IMR-90 (cell line): ENCODE measurements at regions not wholly inside any gene's neighbourhood (a gene's known extent, or its start where the extent isn't known, plus 50 kb on each side); places are given as distances from the start of the nearest gene placed in this dataset.

Experiments
- ATAC-seq: fragments of 200-7000 bp; cut with Tn5 transposase; 2 replicates; pipeline ENCODE4 v1.9.1; 2020; ENCODE audit warnings: low read depth, mild to moderate bottlenecking, moderate library complexity
- BruUV-seq: library from RNA; stranded (reverse); fragments of 400-500 nt; replicated peaks from 2 replicates; lab custom pipeline; 2021; lab: Mats Ljungman, UMichigan
- CTCF ChIA-PET: fragments of 300-600 bp; formaldehyde crosslinking; extraction: SDS; loops from one replicate; lab custom pipeline; 2021; ENCODE audit warnings: antibody characterized with exemption; lab: Yijun Ruan, JAX
- POLR2A ChIA-PET: fragments of 300-600 bp; sonication (Branson Sonifier 250); formaldehyde crosslinking; loops from one replicate; lab custom pipeline; 2022; ENCODE audit warnings: antibody characterized with exemption; ENCODE audit not compliant: unreplicated experiment; lab: Charles Lee
- DNase-seq: peaks from one replicate; pipeline ENCODE4 v3.0.0; 2013
- H2AFZ ChIP-seq: replicated peaks from 2 replicates; pipeline ENCODE3; 2013; ENCODE audit warnings: low read length, mild to moderate bottlenecking; ENCODE audit not compliant: poor library complexity
- H2AK5ac ChIP-seq: 2 replicates; pipeline ENCODE4 v1.6.1; 2013; ENCODE audit warnings: low read depth, low read length, inconsistent platforms
- H2AK9ac ChIP-seq: replicated peaks from 2 replicates; pipeline ENCODE3; 2013; ENCODE audit warnings: mild to moderate bottlenecking, low read depth, low read length, moderate library complexity; ENCODE audit not compliant: poor library complexity
- H2BK120ac ChIP-seq: 2 replicates; pipeline ENCODE4 v1.6.1; 2013; ENCODE audit warnings: low read depth, low read length, inconsistent platforms
- H2BK15ac ChIP-seq: 3 replicates; pipeline ENCODE4 v1.6.1; 2013; ENCODE audit warnings: low read depth, low read length, inconsistent platforms
- H2BK20ac ChIP-seq: 2 replicates; pipeline ENCODE4 v1.6.1; 2013; ENCODE audit warnings: low read depth, mild to moderate bottlenecking, inconsistent platforms, low read length, moderate library complexity
- H2BK5ac ChIP-seq: 2 replicates; pipeline ENCODE4 v1.6.1; 2013; ENCODE audit warnings: mild to moderate bottlenecking, low read depth, low read length, inconsistent platforms; ENCODE audit not compliant: poor library complexity, severe bottlenecking
- H3K14ac ChIP-seq: replicated peaks from 2 replicates; pipeline ENCODE4 v1.6.1; 2013; ENCODE audit warnings: low read depth, low read length, inconsistent platforms
- H3K18ac ChIP-seq: 2 replicates; pipeline ENCODE4 v1.6.1; 2013; ENCODE audit warnings: low read depth, low read length, control low read depth
- H3K23ac ChIP-seq: 2 replicates; pipeline ENCODE4 v1.6.1; 2013; ENCODE audit warnings: low read depth, low read length, inconsistent platforms
- H3K27ac ChIP-seq: 2 replicates; pipeline ENCODE4 v1.5.1; 2013; ENCODE audit warnings: mild to moderate bottlenecking, control low read depth, low read length; ENCODE audit not compliant: insufficient read depth
- H3K27me3 ChIP-seq: 2 replicates; pipeline ENCODE4 v1.6.1; 2013; ENCODE audit warnings: low read length; ENCODE audit not compliant: control insufficient read depth, insufficient read depth
- H3K36me3 ChIP-seq: 2 replicates; pipeline ENCODE4 v1.6.1; 2013; ENCODE audit warnings: low read length, mixed read lengths; ENCODE audit not compliant: control insufficient read depth, insufficient read depth
- H3K4ac ChIP-seq: 2 replicates; pipeline ENCODE4 v1.6.1; 2013; ENCODE audit warnings: low read depth, low read length, inconsistent platforms
- H3K4me1 ChIP-seq: 2 replicates; pipeline ENCODE4 v1.6.1; 2013; ENCODE audit warnings: low read length, mixed read lengths; ENCODE audit not compliant: control insufficient read depth, insufficient read depth
- H3K4me2 ChIP-seq: 2 replicates; pipeline ENCODE4 v1.6.1; 2013; ENCODE audit warnings: low read depth, mild to moderate bottlenecking, control low read depth, low read length, moderate library complexity
- H3K4me3 ChIP-seq: 2 replicates; pipeline ENCODE4 v1.5.1; 2013; ENCODE audit warnings: low read depth, mild to moderate bottlenecking, control low read depth, low read length, moderate library complexity; ENCODE audit not compliant: insufficient read depth
- H3K56ac ChIP-seq: 2 replicates; pipeline ENCODE4 v1.6.1; 2013; ENCODE audit warnings: low read length, inconsistent platforms; ENCODE audit not compliant: insufficient read depth; ENCODE audit errors: extremely low read depth
- H3K79me1 ChIP-seq, 2 experiments: 2 replicates each; pipeline ENCODE4 v1.6.1; 2013; ENCODE audit warnings: low read length in 2 of 2, inconsistent platforms in 1 of 2, low read depth in 1 of 2
- H3K9ac ChIP-seq: 2 replicates; pipeline ENCODE4 v1.6.1; 2013; ENCODE audit warnings: low read depth, low read length, control low read depth
- H3K9me1 ChIP-seq: 2 replicates; pipeline ENCODE4 v1.6.1; 2013; ENCODE audit warnings: low read length, inconsistent platforms; ENCODE audit not compliant: insufficient read depth
- H3K9me3 ChIP-seq: 2 replicates; pipeline ENCODE4 v1.6.1; 2013; ENCODE audit warnings: low read length; ENCODE audit not compliant: control insufficient read depth, insufficient read depth
- H4K20me1 ChIP-seq: 2 replicates; pipeline ENCODE4 v1.6.1; 2013; ENCODE audit warnings: low read length, inconsistent platforms; ENCODE audit not compliant: insufficient read depth
- H4K5ac ChIP-seq: 2 replicates; pipeline ENCODE4 v1.6.1; 2013; ENCODE audit warnings: mild to moderate bottlenecking, low read depth, low read length, control low read depth
- H4K8ac ChIP-seq, 2 experiments: 2 replicates each; pipeline ENCODE4 v1.6.1; 2013; ENCODE audit warnings: low read depth in 2 of 2, low read length in 2 of 2, control low read depth in 1 of 2, inconsistent platforms in 1 of 2
- H4K91ac ChIP-seq: 2 replicates; pipeline ENCODE4 v1.6.1; 2013; ENCODE audit warnings: low read depth, low read length, inconsistent platforms; ENCODE audit not compliant: insufficient read depth
- BHLHE40 ChIP-seq: fragments of 150-350 bp; IDR thresholded peaks from 2 replicates; pipeline ENCODE4 v1.6.1; 2016; ENCODE audit warnings: mild to moderate bottlenecking, low read depth, low read length
- CEBPB ChIP-seq: IDR thresholded peaks from 2 replicates; pipeline ENCODE4 v1.6.1; 2012; ENCODE audit warnings: low read depth, low read length, improper control_type of control experiment
- CHD1 ChIP-seq: IDR thresholded peaks from 2 replicates; pipeline ENCODE4 v1.6.1; 2012; ENCODE audit warnings: low read depth, low read length, improper control_type of control experiment
- FOS ChIP-seq: fragments of 150-350 bp; IDR thresholded peaks from 2 replicates; pipeline ENCODE4 v1.6.1; 2016; ENCODE audit warnings: low read depth, low read length
- MAFK ChIP-seq: IDR thresholded peaks from 2 replicates; pipeline ENCODE4 v1.6.1; 2012; ENCODE audit warnings: low read depth, low read length, improper control_type of control experiment
- MAZ ChIP-seq: IDR thresholded peaks from 2 replicates; pipeline ENCODE4 v1.6.1; 2012; ENCODE audit warnings: low read depth, mild to moderate bottlenecking, low read length, improper control_type of control experiment, moderate library complexity, borderline replicate concordance
- MXI1 ChIP-seq: IDR thresholded peaks from 2 replicates; pipeline ENCODE4 v1.6.1; 2012; ENCODE audit warnings: low read depth, mild to moderate bottlenecking, low read length, moderate library complexity, borderline replicate concordance
- NFE2L2 ChIP-seq: fragments of 150-350 bp; IDR thresholded peaks from 2 replicates; pipeline ENCODE4 v1.6.1; 2016; ENCODE audit warnings: low read depth, mild to moderate bottlenecking, low read length
- POLR2A ChIP-seq: IDR thresholded peaks from 2 replicates; pipeline ENCODE4 v1.6.1; 2012; ENCODE audit warnings: mild to moderate bottlenecking, low read depth, low read length
- RAD21 ChIP-seq: IDR thresholded peaks from 2 replicates; pipeline ENCODE4 v1.6.1; 2012; ENCODE audit warnings: low read length, improper control_type of control experiment
- RCOR1 ChIP-seq: IDR thresholded peaks from 2 replicates; pipeline ENCODE4 v1.6.1; 2012; ENCODE audit warnings: mild to moderate bottlenecking, low read length, improper control_type of control experiment; ENCODE audit not compliant: insufficient replicate concordance
- RFX5 ChIP-seq: IDR thresholded peaks from 2 replicates; pipeline ENCODE4 v1.8.0; 2012; ENCODE audit warnings: low read depth, mild to moderate bottlenecking, low read length, moderate library complexity
- SMC3 ChIP-seq: fragments of 150-350 bp; IDR thresholded peaks from 2 replicates; pipeline ENCODE4 v1.6.1; 2016; ENCODE audit warnings: low read depth, mild to moderate bottlenecking, antibody characterized with exemption, low read length, moderate library complexity
- WGBS, 2 experiments: methylation state at CpG; one replicate each; pipeline versions ENCODE4 v1.1.5 to v1.1.7; 2013; ENCODE audit warnings: missing lambda C conversion rate in 2 of 2; ENCODE audit not compliant: insufficient read length in 1 of 2; ENCODE audit errors: extremely low coverage in 2 of 2; 5-methylcytosine and 5-hydroxymethylcytosine counted together
- dilution Hi-C: fragments of 300-500 bp; cut with HindIII; formaldehyde crosslinking; loops from one replicate; pipeline ENCODE4 v1.14.3; 2018; ENCODE audit warnings: low sequenced_read_pairs; ENCODE audit not compliant: unreplicated experiment
- in situ Hi-C: fragments of 300-500 bp; cut with MboI; formaldehyde crosslinking; loops from 3 replicates; pipeline ENCODE4 v1.14.3; 2019; ENCODE audit warnings: low sequenced_read_pairs, inconsistent platforms, mixed read lengths
- intact Hi-C: fragments of 100-400 bp; cut with micrococcal nuclease; formaldehyde crosslinking; loops from 2 replicates; pipeline ENCODE4 v1.10.0; 2022
- TF ChIP-seq, protein P1 (sequence below): fragments of 150-350 bp; IDR thresholded peaks from 2 replicates; pipeline ENCODE4 v1.6.1; 2017; ENCODE audit warnings: mild to moderate bottlenecking, antibody characterized with exemption, low read length, low read depth
- TF ChIP-seq, protein P2 (sequence below): conservative IDR thresholded peaks from 2 replicates; pipeline ENCODE4 v1.5.1; 2012; ENCODE audit warnings: mild to moderate bottlenecking, low read depth, low read length, improper control_type of control experiment
- TF ChIP-seq, protein P3 (sequence below): fragments of 150-350 bp; IDR thresholded peaks from 2 replicates; pipeline ENCODE4 v1.6.1; 2016; ENCODE audit warnings: low read depth, mild to moderate bottlenecking, low read length, moderate library complexity, borderline replicate concordance

DNA sequence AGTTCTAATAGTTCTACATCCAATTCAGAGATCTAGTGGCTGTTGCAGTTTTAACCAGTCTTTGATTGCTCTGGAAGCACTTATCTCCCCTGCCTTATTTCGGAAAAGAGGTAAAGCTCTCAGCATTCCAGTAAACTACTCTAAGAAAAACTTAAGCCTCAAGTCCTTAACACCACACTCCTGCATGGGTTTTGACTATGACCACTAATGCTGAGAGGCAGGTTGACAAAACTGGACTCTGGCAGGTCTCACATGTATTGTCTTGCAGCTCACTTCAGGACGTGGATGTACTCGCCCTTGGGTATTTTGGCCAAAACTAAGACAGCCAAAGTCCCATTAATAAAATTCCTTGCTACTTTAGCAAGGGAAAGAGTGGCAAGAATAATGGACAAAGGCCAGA is 405.9 kb upstream of the GRM7 start:
- in situ Hi-C loops = no loop called here
- no peak overlapping the region for H2AK5ac ChIP-seq
- BruUV-seq = no TSS peak

More for the DNA sequence above, 405.9 kb upstream of the GRM7 start:
- no peaks in the 10 kb centered on the region for H3K4me1 ChIP-seq
- TF ChIP-seq FOS = no peak
- no peak for TF ChIP-seq BHLHE40
- TF ChIP-seq, protein P1, sequence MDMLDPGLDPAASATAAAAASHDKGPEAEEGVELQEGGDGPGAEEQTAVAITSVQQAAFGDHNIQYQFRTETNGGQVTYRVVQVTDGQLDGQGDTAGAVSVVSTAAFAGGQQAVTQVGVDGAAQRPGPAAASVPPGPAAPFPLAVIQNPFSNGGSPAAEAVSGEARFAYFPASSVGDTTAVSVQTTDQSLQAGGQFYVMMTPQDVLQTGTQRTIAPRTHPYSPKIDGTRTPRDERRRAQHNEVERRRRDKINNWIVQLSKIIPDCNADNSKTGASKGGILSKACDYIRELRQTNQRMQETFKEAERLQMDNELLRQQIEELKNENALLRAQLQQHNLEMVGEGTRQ = no peak
- TF ChIP-seq MAZ = no peak
- no peak for TF ChIP-seq MAFK
- no peak for TF ChIP-seq MXI1
- TF ChIP-seq RAD21 = no peak
- TF ChIP-seq POLR2A = no peak
- no peak for TF ChIP-seq SMC3
- TF ChIP-seq, protein P2, sequence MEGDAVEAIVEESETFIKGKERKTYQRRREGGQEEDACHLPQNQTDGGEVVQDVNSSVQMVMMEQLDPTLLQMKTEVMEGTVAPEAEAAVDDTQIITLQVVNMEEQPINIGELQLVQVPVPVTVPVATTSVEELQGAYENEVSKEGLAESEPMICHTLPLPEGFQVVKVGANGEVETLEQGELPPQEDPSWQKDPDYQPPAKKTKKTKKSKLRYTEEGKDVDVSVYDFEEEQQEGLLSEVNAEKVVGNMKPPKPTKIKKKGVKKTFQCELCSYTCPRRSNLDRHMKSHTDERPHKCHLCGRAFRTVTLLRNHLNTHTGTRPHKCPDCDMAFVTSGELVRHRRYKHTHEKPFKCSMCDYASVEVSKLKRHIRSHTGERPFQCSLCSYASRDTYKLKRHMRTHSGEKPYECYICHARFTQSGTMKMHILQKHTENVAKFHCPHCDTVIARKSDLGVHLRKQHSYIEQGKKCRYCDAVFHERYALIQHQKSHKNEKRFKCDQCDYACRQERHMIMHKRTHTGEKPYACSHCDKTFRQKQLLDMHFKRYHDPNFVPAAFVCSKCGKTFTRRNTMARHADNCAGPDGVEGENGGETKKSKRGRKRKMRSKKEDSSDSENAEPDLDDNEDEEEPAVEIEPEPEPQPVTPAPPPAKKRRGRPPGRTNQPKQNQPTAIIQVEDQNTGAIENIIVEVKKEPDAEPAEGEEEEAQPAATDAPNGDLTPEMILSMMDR = no peak
- TF ChIP-seq CHD1 = no peak
- no peak for TF ChIP-seq NFE2L2
- no peak for TF ChIP-seq RCOR1
- TF ChIP-seq, protein P3, sequence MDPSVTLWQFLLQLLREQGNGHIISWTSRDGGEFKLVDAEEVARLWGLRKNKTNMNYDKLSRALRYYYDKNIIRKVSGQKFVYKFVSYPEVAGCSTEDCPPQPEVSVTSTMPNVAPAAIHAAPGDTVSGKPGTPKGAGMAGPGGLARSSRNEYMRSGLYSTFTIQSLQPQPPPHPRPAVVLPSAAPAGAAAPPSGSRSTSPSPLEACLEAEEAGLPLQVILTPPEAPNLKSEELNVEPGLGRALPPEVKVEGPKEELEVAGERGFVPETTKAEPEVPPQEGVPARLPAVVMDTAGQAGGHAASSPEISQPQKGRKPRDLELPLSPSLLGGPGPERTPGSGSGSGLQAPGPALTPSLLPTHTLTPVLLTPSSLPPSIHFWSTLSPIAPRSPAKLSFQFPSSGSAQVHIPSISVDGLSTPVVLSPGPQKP = no peak
- no peak for TF ChIP-seq CEBPB
- no peak for TF ChIP-seq RFX5
- no peaks in the 10 kb centered on the region for H3K27me3 ChIP-seq
- H4K20me1 ChIP-seq = no peaks in the 10 kb centered on the region
- H2BK120ac ChIP-seq = no peak overlapping the region
- H3K4ac ChIP-seq = no peak overlapping the region
- no peak overlapping the region for H3K27ac ChIP-seq
- no peaks in the 10 kb centered on the region for H3K9me1 ChIP-seq
- H2AK9ac ChIP-seq = no peak overlapping the region
- H4K8ac ChIP-seq = no peak overlapping the region
- peaks cover 4% of the 10 kb centered on the region for H3K9me3 ChIP-seq
- no peak overlapping the region for H3K4me3 ChIP-seq
- intact Hi-C loops (no loop called here), dilution Hi-C loops (no loop called here)
- no peak overlapping the region for H4K91ac ChIP-seq
- H3K14ac ChIP-seq = no peak overlapping the region
- no peak overlapping the region for H4K5ac ChIP-seq
- H2BK15ac ChIP-seq = no peak overlapping the region
- H3K23ac ChIP-seq = no peak overlapping the region
- H3K56ac ChIP-seq = no peak overlapping the region
- no peak overlapping the region for H2AFZ ChIP-seq
- 80% methylated on average over 1 of the region's 3 CpGs; no CpG with 5 or more reads in 1 of the 2 experiments for WGBS, 2 experiments
- H2BK5ac ChIP-seq = no peak overlapping the region
- no peaks in the 10 kb centered on the region for H3K36me3 ChIP-seq
- H3K18ac ChIP-seq = no peak overlapping the region
- CTCF ChIA-PET = no interaction called here
- H2BK20ac ChIP-seq = no peak overlapping the region
- POLR2A ChIA-PET = no interaction called here
- no peak for DNase-seq
- no peak for ATAC-seq
- no peak overlapping the region for H3K4me2 ChIP-seq
- H3K9ac ChIP-seq = no peak overlapping the region
- no peaks in the 10 kb centered on the region for H3K79me1 ChIP-seq
